ENCODE measurements at regions not wholly inside any gene's neighbourhood (a gene's known extent, or its start where the extent isn't known, plus 50 kb on each side); places are given as distances from the start of the nearest gene placed in this dataset.
"Not testable (repeated sequence)": the region's sequence is repeated elsewhere in the genome, so short reads cannot be mapped to it uniquely, and the experiment has no call there.

- TF ChIP-seq ZNF274 (IDR thresholded peaks at IDR 0.05; ENCODE audit: low read depth, low read length), result no peak
- H3K4me3 ChIP-seq (ENCODE audit: low read length), result no peak overlapping the region
Measured at GRCh38 chr1:208485512-208485911, 241.3 kb upstream of the PLXNA2 start.

GRCh38 chr1:208486677-208487076 is 242.5 kb upstream of the PLXNA2 start:
- no peak for TF ChIP-seq ZNF274 (IDR thresholded peaks at IDR 0.05; ENCODE audit: low read depth, low read length)
- H3K4me3 ChIP-seq (ENCODE audit: low read length), result no peak overlapping the region

- H3K4me3 ChIP-seq (ENCODE audit: low read length), result not testable (repeated sequence)
Measured at GRCh38 chr1:208488432-208488831, 244.2 kb upstream of the PLXNA2 start.

GRCh38 chr1:208496467-208497371 is 252.5 kb upstream of the PLXNA2 start:
- TF ChIP-seq ZNF274 (IDR thresholded peaks at IDR 0.05; ENCODE audit: low read depth, low read length), result no peak
- no peak overlapping the region for H3K4me3 ChIP-seq (ENCODE audit: low read length)

- TF ChIP-seq ZNF274 (IDR thresholded peaks at IDR 0.05; ENCODE audit: low read depth, low read length), result no peak
Measured at GRCh38 chr1:208497866-208498541, 253.8 kb upstream of the PLXNA2 start.

GRCh38 chr1:208499026-208499425 is 254.8 kb upstream of the PLXNA2 start:
- no peak overlapping the region for H3K4me3 ChIP-seq (ENCODE audit: low read length)
- no peak for TF ChIP-seq ZNF274 (IDR thresholded peaks at IDR 0.05; ENCODE audit: low read depth, low read length)

More at GRCh38 chr1:208497866-208498541, 253.8 kb upstream of the PLXNA2 start:
- no peak overlapping the region for H3K4me3 ChIP-seq (ENCODE audit: low read length)

GRCh38 chr1:208499601-208500000 is 255.4 kb upstream of the PLXNA2 start:
- no peak overlapping the region for H3K4me3 ChIP-seq (ENCODE audit: low read length)
- TF ChIP-seq ZNF274 (IDR thresholded peaks at IDR 0.05; ENCODE audit: low read depth, low read length), result no peak

GRCh38 chr1:208500375-208500774 is 256.2 kb upstream of the PLXNA2 start:
- no peak overlapping the region for H3K4me3 ChIP-seq (ENCODE audit: low read length)
- TF ChIP-seq ZNF274 (IDR thresholded peaks at IDR 0.05; ENCODE audit: low read depth, low read length), result no peak

GRCh38 chr1:208501542-208501941 is 257.4 kb upstream of the PLXNA2 start:
- TF ChIP-seq ZNF274 (IDR thresholded peaks at IDR 0.05; ENCODE audit: low read depth, low read length), result no peak
- H3K4me3 ChIP-seq (ENCODE audit: low read length), result no peak overlapping the region

- no peak for TF ChIP-seq ZNF274 (IDR thresholded peaks at IDR 0.05; ENCODE audit: low read depth, low read length)
- H3K4me3 ChIP-seq (ENCODE audit: low read length), result no peak overlapping the region
Measured at GRCh38 chr1:208503787-208504186, 259.6 kb upstream of the PLXNA2 start.

GRCh38 chr1:208506812-208507211 is 262.6 kb upstream of the PLXNA2 start:
- H3K4me3 ChIP-seq (ENCODE audit: low read length), result no peak overlapping the region
- no peak for TF ChIP-seq ZNF274 (IDR thresholded peaks at IDR 0.05; ENCODE audit: low read depth, low read length)

GRCh38 chr1:208509072-208509471 is 264.9 kb upstream of the PLXNA2 start:
- no peak overlapping the region for H3K4me3 ChIP-seq (ENCODE audit: low read length)
- no peak for TF ChIP-seq ZNF274 (IDR thresholded peaks at IDR 0.05; ENCODE audit: low read depth, low read length)

- H3K4me3 ChIP-seq (ENCODE audit: low read length), result no peak overlapping the region
- TF ChIP-seq ZNF274 (IDR thresholded peaks at IDR 0.05; ENCODE audit: low read depth, low read length), result no peak
Measured at GRCh38 chr1:208510192-208510952, 266.2 kb upstream of the PLXNA2 start.

- H3K4me3 ChIP-seq (ENCODE audit: low read length), result no peak overlapping the region
- TF ChIP-seq ZNF274 (IDR thresholded peaks at IDR 0.05; ENCODE audit: low read depth, low read length), result no peak
Measured at GRCh38 chr1:208511242-208511860, 267.2 kb upstream of the PLXNA2 start.
